OCI-LY1 (cell line): ENCODE measurements at regions not wholly inside any gene's neighbourhood (a gene's known extent, or its start where the extent isn't known, plus 50 kb on each side); places are given as distances from the start of the nearest gene placed in this dataset.

Experiments used
- H2AFZ ChIP-seq: fragments of 200-600 bp; sonication (generic), shearing (Covaris generic); 2 replicates; pipeline ENCODE4 v1.6.0; 2014; ENCODE audit warnings: antibody characterized with exemption, mild to moderate bottlenecking, low read length
- H3F3A ChIP-seq: fragments of 200-600 bp; sonication (generic), shearing (Covaris generic); 2 replicates; pipeline ENCODE4 v1.6.0; 2014; ENCODE audit warnings: mild to moderate bottlenecking, antibody characterized with exemption, low read length, moderate library complexity; ENCODE audit not compliant: insufficient read depth
- H3K27ac ChIP-seq: fragments of 200-600 bp; sonication (generic); 2 replicates; pipeline ENCODE4 v1.5.1; 2014; ENCODE audit warnings: low read length, mixed run types, mild to moderate bottlenecking, low read depth; ENCODE audit not compliant: poor library complexity, severe bottlenecking
- H3K27me3 ChIP-seq: fragments of 200-600 bp; sonication (generic); 2 replicates; pipeline ENCODE4 v1.6.0; 2014; ENCODE audit warnings: antibody characterized with exemption, mild to moderate bottlenecking, low read length, moderate library complexity; ENCODE audit not compliant: insufficient read depth
- H3K36me3 ChIP-seq: fragments of 200-600 bp; sonication (generic); 2 replicates; pipeline ENCODE4 v1.6.1; 2014; ENCODE audit warnings: mild to moderate bottlenecking, antibody characterized with exemption, low read length, moderate library complexity, mixed read lengths; ENCODE audit not compliant: insufficient read depth
- H3K4me1 ChIP-seq: fragments of 200-600 bp; sonication (generic); 2 replicates; pipeline ENCODE4 v1.5.1; 2014; ENCODE audit warnings: mild to moderate bottlenecking, low read length, moderate library complexity; ENCODE audit not compliant: insufficient read depth, severe bottlenecking
- H3K4me2 ChIP-seq: fragments of 200-600 bp; sonication (generic), shearing (Covaris generic); 2 replicates; pipeline ENCODE4 v1.6.1; 2014; ENCODE audit warnings: low read length
- H3K4me3 ChIP-seq: fragments of 200-600 bp; sonication (generic); 2 replicates; pipeline ENCODE4 v1.5.1; 2014; ENCODE audit warnings: low read length, low read depth, mild to moderate bottlenecking, mixed read lengths; ENCODE audit not compliant: poor library complexity, severe bottlenecking
- H3K79me2 ChIP-seq: fragments of 200-600 bp; shearing (Covaris generic); 2 replicates; pipeline ENCODE4 v1.6.1; 2016; ENCODE audit warnings: mixed run types, low read length, mixed read lengths; ENCODE audit not compliant: insufficient read depth
- H3K9ac ChIP-seq: fragments of 200-600 bp; sonication (generic), shearing (Covaris generic); 2 replicates; pipeline ENCODE4 v1.6.1; 2014; ENCODE audit warnings: mild to moderate bottlenecking, low read length, mixed read lengths
- H3K9me2 ChIP-seq: fragments of 200-600 bp; sonication (generic), shearing (Covaris generic); 2 replicates; pipeline ENCODE4 v1.6.1; 2014; ENCODE audit warnings: low read depth, mild to moderate bottlenecking, low read length, mixed read lengths
- H3K9me3 ChIP-seq: fragments of 200-600 bp; shearing (Covaris generic); 2 replicates; pipeline ENCODE4 v1.6.1; 2014; ENCODE audit warnings: low read length, mixed read lengths
- H4K20me1 ChIP-seq: fragments of 200-600 bp; sonication (generic), shearing (Covaris generic); 2 replicates; pipeline ENCODE4 v1.6.0; 2016; ENCODE audit warnings: mild to moderate bottlenecking, low read length; ENCODE audit not compliant: insufficient read depth
- CTCF ChIP-seq: fragments of 200-600 bp; sonication (generic), shearing (Covaris generic); IDR thresholded peaks from 2 replicates; pipeline ENCODE4 v1.5.1; 2017; ENCODE audit warnings: mild to moderate bottlenecking, antibody characterized with exemption, low read length, moderate library complexity, mixed read lengths
- EZH2 ChIP-seq: fragments of 200-600 bp; sonication (generic), shearing (Covaris generic); IDR thresholded peaks from 2 replicates; pipeline ENCODE4 v1.8.0; 2017; ENCODE audit warnings: borderline replicate concordance, mixed run types, mild to moderate bottlenecking, antibody characterized with exemption, low read length, moderate library complexity, mixed read lengths

DNA sequence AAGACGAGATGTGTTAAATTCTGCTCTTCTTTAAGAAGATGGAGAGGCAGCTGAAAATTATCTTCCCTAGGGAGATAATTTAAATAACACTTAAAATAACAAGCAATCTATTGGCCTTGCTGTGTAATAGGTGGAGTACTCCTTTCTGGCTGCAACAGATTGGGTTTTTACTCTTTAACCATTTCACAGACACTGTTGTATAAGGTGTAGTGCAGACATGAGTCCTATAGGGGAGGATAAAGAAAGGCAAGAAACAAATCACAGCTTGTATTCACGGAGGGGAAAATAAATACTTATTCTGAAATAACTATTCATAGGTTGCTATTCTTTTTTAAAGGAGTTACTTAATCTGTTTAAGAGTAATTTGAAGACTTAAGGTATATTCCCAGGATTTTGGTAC lies 252.0 kb downstream of the ZPLD1 start:
- no peaks in the 10 kb centered on the region for H3K36me3 ChIP-seq
- H3K79me2 ChIP-seq = no peaks in the 10 kb centered on the region
- H3K4me2 ChIP-seq = no peak overlapping the region
- TF ChIP-seq CTCF (no peak), EZH2 (no peak)
- H2AFZ ChIP-seq = no peak overlapping the region
- H3K9ac ChIP-seq = no peak overlapping the region
- H3K4me1 ChIP-seq = no peaks in the 10 kb centered on the region
- no peaks in the 10 kb centered on the region for H3K9me2 ChIP-seq
- H3K27me3 ChIP-seq = no peaks in the 10 kb centered on the region
- H3K9me3 ChIP-seq = no peaks in the 10 kb centered on the region
- no peaks in the 10 kb centered on the region for H4K20me1 ChIP-seq
- no peak overlapping the region for H3K4me3 ChIP-seq
- H3K27ac ChIP-seq = no peak overlapping the region
- H3F3A ChIP-seq = no peaks in the 10 kb centered on the region

GRCh38 chr3:102687851-102688555 lies 253.2 kb downstream of the ZPLD1 start:
- H3K79me2 ChIP-seq = no peaks in the 10 kb centered on the region
- H3K4me3 ChIP-seq = no peak overlapping the region

GRCh38 chr3:102688556-102688930 lies 253.7 kb downstream of the ZPLD1 start:
- Histone ChIP-seq H3K27ac (no peak overlapping the region), H3K4me1 (no peaks in the 10 kb centered on the region), H3K4me3 (no peak overlapping the region), H3K27me3 (no peaks in the 10 kb centered on the region), H3F3A (no peaks in the 10 kb centered on the region), H3K9me3 (no peaks in the 10 kb centered on the region), H3K9me2 (no peaks in the 10 kb centered on the region), H3K79me2 (no peaks in the 10 kb centered on the region), H3K36me3 (no peaks in the 10 kb centered on the region), H4K20me1 (no peaks in the 10 kb centered on the region), H3K9ac (no peak overlapping the region), H2AFZ (no peak overlapping the region), H3K4me2 (no peak overlapping the region)
- TF ChIP-seq CTCF (no peak), EZH2 (no peak)

More at GRCh38 chr3:102687851-102688555, 253.2 kb downstream of the ZPLD1 start:
- Histone ChIP-seq H3K36me3 (no peaks in the 10 kb centered on the region), H3K9me2 (no peaks in the 10 kb centered on the region), H4K20me1 (no peaks in the 10 kb centered on the region), H3K27me3 (no peaks in the 10 kb centered on the region), H2AFZ (no peak overlapping the region), H3K9ac (no peak overlapping the region), H3K27ac (no peak overlapping the region), H3K4me2 (no peak overlapping the region), H3F3A (no peaks in the 10 kb centered on the region), H3K9me3 (no peaks in the 10 kb centered on the region), H3K4me1 (no peaks in the 10 kb centered on the region)
- TF ChIP-seq EZH2 (no peak), CTCF (no peak)
